K562 (cell line): ENCODE measurements at regions not wholly inside any gene's neighbourhood (a gene's known extent, or its start where the extent isn't known, plus 50 kb on each side); places are given as distances from the start of the nearest gene placed in this dataset.

ENCODE experiments used
- FIP1L1 ChIP-seq: fragments of 200-400 bp; formaldehyde crosslinking; IDR thresholded peaks from 2 replicates; pipeline ENCODE4 v1.6.1; 2018; ENCODE audit warnings: mild to moderate bottlenecking, low read depth, low read length; ENCODE audit not compliant: poor library complexity, severe bottlenecking
- GTF2F1 ChIP-seq: IDR thresholded peaks from 2 replicates; pipeline ENCODE4 v1.6.1; 2011; ENCODE audit warnings: low read depth, low read length, improper control_type of control experiment
- NFE2L1 ChIP-seq: fragments of 450-650 bp; IDR thresholded peaks from 2 replicates; pipeline ENCODE4 v1.6.1; 2016; ENCODE audit warnings: missing genetic modification characterization, low read depth, mild to moderate bottlenecking, missing compliant biosample characterization, moderate library complexity, borderline replicate concordance
- NONO ChIP-seq, 2 experiments: fragments of 200-400 bp in 1 of 2; fragments of 450-650 bp in 1 of 2; formaldehyde crosslinking in 1 of 2; IDR thresholded peaks; 2 replicates each; pipeline ENCODE4 v1.6.1; 2017; ENCODE audit warnings: low read depth in 2 of 2, mild to moderate bottlenecking in 2 of 2, moderate library complexity in 2 of 2, low read length in 1 of 2

DNA sequence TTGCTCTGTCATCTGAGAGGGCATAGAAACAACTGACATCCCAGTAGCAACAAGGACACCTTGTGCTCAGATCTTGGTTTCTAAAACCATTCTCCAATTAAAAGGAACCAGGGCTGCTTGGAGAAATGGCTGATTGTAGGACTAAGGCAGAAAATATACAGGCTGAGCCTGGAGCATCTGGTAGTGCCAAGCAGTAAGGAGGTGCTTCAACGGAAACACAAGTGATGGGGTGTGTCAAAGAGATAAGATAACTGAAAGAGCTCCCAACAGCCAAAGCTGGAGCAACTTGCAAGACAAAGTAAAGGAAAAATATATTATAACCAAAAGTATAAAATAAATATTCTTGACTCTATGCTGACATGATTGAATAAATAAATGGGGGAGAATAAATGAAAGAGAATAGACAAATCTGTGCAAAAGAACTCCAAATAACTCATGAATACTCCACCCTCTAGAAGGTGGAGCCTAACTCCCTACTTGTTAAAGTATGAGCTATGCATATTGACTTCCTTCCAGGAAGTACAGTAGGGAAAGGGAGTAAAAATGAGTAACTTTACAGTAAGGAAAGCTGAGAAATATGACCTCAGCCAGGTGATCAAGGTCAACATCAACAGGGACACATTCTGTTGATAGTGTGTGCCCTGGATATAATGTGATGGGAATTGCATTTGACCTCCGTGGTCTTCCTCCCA is 162.4 kb downstream of the NOC3L start:
- no peak for TF ChIP-seq GTF2F1
- no peak for TF ChIP-seq FIP1L1
- no peak for TF ChIP-seq NONO (IDR thresholded peaks at IDR 0.05; ENCODE audit: low read depth in 2 of 2, low read length in 1 of 2)
- no peak for TF ChIP-seq NFE2L1 (tag)
